ENCODE measurements at regions not wholly inside any gene's neighbourhood (a gene's known extent, or its start where the extent isn't known, plus 50 kb on each side); places are given as distances from the start of the nearest gene placed in this dataset.

DNA sequence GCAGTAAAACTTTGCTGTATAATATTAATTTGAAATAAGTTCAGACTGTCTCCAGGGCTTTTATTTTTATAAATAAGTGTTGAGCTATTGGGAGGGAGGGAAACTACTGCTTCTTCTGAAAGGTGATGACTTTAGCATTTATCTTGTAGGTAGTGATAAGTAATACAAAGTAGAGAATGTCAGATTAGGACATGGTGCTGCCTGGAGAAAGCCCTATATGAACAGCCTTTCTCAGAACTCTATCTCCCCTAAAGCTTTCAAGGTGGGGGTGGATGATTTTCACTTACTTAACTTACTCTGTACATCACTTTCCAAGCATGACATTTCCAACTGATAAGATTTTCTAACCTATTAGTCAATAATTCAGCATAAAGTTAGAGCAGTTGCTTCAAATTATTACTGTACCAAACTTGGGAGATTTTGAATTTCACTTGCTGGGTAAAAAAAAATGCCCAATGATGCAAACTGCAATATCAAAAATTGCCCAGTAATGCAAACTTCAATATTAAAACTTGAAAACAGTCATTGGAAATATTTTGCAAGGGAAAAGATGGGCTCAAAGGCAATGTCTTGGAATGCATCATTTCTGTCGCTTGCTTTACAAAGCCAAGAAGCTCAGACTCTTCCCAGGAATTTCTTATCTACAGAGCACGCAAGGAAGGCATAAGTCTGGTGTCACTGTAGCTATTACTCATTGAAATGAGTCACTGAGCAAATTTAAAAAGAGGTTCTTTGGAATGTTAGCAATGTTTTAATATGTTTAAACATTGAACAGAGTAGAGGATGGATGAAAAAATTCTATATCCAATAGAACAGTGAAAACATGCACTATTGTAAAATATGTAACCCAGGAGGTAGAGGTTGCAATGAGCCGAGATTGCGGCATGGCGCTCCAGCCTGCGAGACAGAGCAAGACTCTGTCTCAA lies 569.5 kb downstream of the PSAT1 start:
- no peak for DNase-seq (ENCODE audit: low spot score)

DNA sequence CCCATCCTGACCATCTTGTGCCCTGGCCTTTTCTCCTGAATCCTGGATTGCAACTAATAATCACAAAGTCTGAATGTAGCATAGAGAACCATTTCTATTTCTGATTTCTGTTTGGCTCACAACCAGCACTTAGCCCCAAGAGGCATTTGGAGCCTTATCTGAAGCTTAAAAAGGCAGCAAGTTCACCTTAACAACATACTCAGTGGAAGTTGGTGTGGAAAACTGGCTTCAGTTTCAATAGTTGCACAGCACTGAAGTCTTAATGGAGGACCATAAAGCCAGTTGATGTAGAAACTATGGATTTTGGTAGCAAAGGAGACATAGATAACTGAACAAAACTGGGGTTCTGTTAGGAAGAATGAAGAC lies 574.1 kb downstream of the PSAT1 start:
- DNase-seq (ENCODE audit: low spot score): no peak

DNA sequence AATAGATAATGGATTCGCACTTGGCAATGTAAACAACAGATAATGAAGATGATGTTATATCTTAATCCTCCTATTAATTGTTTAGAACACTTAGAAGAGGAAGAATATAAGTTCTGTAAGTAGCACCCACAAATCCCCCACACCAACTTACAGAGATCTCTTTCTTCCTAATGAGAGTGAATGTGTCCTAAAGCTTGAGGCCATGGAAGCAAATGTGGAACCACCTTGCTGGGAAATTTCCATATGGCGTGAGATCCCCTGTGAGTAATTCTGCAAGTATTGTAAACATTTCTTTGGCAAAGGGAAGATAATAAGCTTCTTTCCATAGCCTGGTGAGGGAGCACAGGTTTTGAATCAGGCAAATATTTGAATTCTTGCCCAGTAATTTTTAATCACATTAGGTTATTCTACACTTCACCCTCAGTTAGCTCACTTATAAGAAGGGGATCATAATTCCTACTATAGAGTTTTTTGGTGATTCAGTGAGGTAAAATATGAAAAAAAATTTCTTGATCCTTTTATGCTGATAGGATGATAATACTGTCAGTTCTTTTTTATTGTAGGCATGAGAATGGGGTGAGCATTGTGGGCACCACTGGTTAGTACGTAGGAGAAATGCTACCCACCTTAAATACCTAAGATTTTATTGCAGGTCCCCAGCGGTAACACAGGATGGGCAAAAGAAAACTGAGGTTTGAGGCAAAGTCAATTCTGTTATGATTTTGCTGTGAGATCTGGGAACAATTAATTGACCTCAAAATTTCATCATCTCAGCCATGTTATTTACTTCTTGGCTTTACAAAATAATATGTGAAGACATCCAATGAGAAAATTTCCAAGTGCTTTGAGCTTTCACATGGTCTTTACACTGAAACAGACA lies 574.8 kb downstream of the PSAT1 start:
- no peak for DNase-seq (ENCODE audit: low spot score)

DNA sequence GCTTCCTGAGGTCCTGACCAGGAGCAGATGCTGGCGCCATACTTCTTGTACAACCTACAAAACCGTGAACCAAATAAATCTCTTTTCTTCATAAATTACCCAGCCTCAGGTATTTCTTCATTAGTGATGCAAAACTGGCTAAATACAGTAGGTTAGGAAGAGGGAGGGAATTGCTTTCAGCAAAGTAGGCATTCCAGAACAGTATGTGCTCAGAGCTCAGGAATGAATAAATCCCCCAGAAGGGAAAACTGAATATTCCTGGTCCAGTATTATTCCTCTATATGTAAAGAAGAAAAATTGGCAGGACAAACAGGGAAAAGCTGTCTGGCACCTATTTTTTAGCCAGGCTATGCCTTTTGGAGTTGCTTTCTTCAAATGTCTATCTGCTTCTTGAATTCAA lies 577.1 kb downstream of the PSAT1 start:
- DNase-seq (ENCODE audit: low spot score): no peak

DNA sequence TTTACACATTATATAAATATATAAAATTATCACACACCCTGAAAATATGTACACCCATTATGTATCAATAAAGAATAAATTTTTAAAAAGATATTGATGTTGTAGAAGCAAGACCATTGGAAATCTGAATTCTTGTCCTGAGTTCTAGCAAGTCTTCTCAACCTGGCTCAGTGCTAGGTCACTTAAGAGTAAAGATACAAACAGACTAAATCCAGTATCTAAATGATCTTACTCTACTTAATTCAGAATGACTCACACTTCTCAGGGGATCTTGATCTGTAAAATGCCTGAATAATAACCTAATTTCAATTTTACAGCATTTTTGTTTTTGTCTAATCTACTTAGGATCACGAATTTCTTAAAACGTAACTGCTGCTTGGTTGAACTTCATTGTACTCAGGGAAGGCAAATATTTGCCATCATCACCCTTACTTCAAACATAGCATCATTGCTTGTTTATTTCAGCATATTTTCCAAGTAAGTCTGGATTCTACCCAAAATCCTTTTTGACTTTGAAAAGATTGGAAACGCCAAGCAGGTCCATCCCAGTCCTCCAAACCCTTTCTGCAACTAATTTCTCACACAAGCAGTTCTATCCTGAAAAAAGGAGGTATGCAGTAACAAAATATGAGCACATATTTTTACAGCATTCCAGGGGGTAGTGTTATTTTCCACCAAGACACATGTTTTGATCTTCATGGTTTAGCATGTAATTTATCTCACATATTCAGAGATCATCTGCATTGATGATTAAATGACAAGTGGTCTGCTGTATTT lies 582.6 kb downstream of the PSAT1 start:
- DNase-seq (ENCODE audit: low spot score): no peak

DNA sequence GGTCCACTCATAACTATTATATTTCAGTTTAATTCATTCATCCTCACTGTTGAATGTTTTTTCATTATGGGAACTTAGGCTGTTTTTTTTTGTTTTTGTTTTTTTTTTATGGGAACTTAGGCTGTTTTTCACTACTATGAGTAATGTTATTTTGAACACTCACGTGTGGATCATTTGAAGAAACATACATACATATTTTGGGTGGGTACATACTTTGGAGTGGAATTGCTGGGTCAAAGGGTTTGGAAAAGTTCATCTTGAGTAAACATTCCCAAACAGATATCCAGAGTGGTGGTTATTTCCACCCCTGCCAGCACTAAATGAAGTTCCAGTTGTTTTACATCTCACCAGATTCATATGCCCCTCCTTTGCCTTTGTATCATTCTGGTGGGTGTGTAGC lies 584.4 kb downstream of the PSAT1 start:
- no peak for DNase-seq (ENCODE audit: low spot score)

DNA sequence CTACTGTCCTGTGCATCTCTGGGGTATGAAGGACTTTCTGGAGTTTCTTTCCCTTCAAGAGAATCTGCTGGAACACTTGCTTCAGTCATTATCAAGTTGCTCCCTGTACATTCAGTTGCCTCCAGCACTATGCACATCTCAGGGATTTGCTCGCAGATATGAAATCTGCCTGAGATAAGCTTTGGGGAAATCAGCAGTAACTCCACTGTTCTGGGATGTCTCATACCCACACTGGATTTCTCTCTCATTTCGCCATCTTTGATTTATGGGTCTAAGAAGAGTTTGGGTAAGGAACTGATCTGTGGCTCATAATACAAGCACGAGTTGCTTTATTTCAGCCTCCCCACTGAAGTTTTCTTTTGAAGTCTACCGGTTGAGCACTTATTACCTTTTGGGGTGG lies 585.6 kb downstream of the PSAT1 start:
- DNase-seq (ENCODE audit: low spot score): no peak

DNA sequence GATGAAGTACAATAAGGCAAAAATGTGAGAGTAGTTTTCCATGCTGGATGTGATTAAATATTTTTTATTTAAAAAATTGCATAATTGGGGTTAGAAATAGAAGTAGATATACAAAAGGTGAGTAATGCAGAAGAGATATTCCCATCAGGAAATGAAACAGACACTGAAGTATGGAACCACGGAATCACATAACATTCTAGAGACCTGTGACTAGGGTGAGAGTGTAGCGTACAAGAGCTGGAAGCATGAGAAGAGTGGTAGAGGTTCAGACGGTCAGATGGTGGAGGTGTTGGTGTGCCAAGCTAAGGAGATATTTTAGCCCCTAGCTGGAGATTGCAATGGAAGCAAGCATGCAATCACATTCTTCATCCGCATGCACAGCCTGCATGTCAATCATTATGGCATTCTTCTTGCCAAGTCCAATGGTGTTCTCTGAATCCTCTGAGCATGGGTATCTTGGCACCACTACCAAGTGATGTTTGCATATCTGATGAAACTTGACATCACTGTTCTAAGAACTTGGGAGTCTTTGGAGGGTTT lies 587.8 kb downstream of the PSAT1 start:
- DNase-seq (ENCODE audit: low spot score): no peak

DNA sequence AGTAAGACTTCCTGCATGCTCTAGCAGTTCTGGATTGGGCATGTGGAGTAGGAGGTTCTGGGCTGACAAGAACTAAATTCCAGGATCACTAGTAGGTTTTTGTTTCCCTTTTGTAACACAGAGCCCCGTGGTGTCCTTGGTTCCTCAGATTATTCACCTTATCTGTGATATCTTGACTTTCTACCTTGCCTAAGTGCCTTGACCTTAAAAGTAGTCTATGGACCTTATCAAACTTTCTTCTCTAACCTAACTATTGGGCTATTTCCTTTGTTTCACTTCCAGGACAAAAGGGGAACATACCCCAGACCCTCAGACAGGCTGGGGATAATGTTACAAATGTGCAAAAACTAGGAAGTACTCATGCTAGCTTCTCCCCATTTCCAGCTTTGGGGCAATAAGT lies 595.3 kb downstream of the PSAT1 start:
- DNase-seq (ENCODE audit: low spot score): no peak

DNA sequence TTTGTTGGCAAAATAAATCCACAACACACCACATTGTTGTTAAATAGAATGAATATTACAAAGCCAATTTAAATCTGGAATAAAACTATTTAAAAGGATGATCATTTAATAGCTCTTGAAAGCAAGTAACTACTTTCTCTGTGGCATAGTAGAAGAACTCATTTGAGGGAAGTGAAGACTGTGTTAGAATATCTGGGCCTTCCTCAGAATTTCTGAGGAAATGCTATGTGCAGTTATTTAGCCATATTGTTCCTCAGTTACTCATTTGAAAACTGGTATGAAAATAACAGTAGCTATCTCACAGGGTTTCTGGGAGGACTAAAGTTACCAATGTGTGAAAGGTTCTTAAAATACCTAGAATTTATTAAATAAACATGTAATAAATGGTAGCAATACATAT lies 595.8 kb downstream of the PSAT1 start:
- no peak for DNase-seq (ENCODE audit: low spot score)

DNA sequence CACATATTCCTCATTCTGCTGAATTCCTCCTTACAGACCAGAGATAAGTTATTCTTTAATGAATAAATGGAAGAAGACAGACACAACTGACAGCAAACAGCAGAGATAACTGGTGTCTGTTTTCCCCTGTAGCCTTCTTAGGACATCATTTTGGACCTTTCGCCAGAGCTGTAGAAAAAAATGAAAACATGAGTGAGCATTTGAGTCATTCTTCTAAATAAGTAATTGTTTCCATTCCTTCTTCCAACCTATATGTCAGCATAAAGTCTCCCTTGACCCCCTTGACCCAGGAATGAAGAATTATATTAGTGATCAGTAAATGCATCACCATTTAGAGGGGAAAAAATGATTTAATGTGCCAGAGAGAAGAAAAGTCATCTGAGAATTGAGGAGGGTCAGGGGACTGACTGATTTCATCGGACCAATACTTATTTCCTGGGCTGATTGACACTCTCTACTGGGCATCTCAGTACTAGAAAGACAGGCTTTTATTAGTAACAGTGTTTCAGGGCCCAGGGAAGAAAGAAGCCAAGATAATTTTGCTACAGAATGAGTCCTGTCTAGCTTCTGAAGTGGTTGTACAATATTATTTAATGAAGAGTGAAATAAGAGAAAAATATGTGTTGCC lies 597.0 kb downstream of the PSAT1 start:
- no peak for DNase-seq (ENCODE audit: low spot score)

DNA sequence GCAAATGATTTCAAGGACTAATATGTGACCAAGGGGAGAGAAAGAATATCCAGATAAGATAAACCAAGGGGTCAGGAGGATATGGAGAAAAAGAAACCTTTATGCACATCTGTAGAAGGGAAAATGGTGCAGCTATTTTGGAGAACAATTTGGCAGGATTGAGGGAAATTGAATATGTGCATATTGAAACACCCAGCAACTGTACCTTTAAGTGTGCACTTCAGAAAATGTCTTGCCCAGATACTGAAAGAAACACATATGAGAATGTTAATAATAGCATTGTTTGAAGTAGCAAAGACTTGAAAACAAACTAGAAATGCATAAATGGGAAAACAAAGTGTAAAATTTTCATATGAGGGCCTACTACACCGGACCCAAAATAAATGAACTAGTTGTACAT lies 599.6 kb downstream of the PSAT1 start:
- DNase-seq (ENCODE audit: low spot score): no peak

DNA sequence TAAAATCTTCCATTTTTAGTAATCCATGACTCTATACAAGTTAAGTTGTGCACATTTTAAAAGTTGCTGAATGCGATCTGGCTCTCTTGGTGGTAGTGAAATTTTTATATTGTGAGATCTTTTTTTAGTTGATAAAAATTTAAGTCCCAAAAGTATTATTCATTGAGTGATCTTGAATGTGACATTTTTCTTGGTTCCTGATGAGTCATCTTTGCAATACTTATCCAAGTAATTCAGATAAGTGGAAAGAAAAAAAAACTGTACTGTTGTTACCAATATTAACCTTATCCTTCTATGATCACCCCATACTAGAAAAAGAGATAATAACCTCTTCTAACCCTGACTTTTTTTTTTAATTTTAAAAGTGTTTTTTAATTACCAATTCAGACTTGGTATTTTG lies 601.3 kb downstream of the PSAT1 start:
- no peak for DNase-seq (ENCODE audit: low spot score)

DNA sequence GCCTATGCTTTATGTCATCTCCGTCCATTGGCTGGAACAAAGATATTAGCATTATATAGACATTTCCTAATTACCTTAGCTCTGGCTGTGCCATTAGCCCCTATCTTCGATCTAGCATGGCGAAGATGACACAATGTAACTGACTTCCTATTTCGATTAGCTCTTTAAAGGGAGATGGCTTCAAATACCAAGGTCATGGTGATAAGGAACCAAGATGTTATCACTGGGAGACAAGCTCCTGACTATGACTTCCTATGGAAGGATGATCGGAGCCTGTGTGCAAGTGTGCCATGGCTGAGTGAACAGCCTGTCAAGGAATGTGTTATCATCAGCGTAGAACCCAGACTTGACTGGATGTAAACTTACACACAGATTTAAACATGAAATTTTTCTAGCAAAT lies 602.1 kb downstream of the PSAT1 start:
- no peak for DNase-seq (ENCODE audit: low spot score)

DNA sequence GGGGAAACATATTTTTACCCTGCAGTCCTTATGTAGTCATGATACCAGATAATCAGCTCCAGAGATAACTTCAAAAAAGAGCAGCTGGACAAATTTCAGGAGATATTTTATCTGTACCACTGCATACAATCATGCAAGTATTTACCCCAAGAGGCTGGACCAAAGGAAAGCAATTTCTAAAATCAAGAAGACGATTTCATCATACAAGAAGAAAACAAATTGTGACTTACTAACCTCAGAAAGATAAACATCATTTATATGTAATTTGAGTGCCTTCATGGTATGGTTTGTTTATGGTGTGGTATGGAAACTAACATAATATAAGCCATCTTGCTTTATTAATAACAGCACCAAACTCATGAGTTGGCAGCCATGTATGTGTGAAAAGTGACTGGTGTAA lies 603.6 kb downstream of the PSAT1 start:
- DNase-seq (ENCODE audit: low spot score): no peak

DNA sequence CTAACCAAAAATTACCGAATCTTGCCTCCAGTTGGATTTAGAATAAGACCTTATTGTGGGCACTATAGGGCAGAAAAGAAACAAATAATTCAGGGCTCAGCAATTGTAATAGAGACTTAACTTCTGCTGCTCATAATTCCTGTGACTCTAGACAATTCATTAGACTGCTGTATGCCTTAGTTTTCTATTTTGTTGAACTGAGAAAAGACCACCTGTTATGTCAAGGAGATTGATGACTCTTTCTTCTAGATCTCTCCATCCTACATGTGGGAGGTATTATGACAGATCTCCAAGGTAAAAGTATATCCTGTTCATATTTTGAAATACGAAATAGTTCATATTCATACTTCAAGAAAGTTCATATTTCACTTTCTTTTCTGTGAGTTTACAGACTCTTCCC lies 605.1 kb downstream of the PSAT1 start:
- DNase-seq (ENCODE audit: low spot score): no peak

DNA sequence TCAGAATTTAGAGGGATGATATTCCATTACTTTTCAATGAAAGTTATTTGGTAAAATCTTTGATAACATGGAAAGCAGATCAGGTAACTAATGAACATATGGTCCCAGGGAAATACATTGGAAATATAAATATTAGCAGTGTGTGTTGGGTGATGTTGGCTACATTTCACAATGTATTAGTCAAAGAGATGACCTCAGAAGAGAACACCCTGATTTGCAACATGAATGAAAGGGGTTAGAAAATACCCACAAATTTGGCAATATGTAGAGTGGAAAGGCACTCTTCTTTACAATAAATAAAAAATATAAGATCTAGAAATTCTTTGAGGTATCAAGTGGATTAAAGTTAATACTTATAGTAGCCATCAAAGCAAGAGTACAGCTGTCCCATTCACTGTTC lies 606.7 kb downstream of the PSAT1 start:
- no peak for DNase-seq (ENCODE audit: low spot score)

DNA sequence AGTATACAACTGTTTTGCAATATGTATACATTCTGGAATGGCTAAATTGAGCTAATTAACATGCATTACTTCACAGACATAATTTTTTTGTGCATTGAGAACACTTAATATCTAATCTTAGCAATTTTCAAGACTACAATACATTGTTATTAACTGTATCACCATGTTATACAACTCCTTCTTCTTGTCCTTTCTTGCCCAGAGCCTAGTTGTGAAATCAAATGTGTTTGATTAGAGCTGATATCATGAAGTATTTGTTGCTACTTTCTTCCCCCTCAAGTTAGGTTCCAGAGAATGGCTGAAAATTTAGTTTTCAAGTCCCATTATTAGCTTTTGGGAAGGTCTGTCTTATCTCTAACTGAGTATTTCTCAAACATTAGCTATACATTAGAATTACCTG lies 607.8 kb downstream of the PSAT1 start:
- DNase-seq (ENCODE audit: low spot score): no peak

DNA sequence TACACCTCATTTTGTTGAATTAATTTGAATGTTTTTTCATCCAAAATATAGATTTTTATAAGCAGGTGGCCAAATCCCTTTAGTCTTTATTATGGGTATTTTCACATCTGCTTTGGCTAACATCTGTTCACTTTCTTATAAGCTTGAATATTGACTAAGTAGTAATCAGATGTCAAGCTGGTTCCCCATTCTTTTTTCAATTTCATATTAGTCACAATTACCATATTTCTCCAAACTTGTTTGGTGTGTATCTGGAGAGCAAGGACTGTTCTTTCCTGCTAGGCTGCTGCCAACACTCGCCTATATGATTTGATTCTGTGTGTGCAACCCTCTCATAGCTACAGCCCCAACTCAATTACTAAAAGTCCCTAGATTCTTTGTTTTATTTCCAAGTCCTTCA lies 608.5 kb downstream of the PSAT1 start:
- DNase-seq (ENCODE audit: low spot score): no peak

DNA sequence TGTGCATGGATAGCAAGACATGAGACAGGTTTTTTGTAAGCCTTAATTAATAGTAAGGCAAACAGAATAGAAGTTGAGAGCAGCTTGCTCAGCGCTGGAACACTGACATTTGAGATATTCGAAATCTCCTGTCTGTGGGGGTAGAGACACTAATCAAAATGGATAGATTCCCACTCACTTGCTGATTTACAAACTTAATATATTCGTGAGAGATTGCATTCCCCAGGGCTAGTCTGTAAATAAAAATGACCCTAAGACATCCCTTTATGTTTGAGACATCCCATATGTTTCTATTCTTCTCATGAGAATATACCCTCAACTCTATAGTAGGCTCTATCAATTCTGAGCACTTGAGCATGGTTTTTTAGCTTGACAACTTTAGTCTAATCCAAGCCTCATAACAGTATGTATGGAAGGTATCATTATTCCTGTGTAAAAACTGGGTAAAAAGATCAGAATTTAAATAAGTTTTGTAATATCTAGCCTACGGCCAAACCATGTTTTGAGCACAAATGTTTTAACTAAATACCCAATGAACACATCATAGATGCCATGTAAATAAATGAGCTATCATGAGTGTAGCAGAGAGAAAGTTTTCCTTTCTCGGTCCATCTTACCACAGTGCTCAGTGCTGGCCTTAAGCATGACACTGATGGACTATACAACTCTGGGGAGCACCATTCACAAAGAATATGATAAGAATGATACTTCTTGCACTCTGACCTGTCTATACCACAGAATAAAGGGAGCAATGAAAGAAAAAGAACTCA lies 609.2 kb downstream of the PSAT1 start:
- DNase-seq (ENCODE audit: low spot score): no peak

DNA sequence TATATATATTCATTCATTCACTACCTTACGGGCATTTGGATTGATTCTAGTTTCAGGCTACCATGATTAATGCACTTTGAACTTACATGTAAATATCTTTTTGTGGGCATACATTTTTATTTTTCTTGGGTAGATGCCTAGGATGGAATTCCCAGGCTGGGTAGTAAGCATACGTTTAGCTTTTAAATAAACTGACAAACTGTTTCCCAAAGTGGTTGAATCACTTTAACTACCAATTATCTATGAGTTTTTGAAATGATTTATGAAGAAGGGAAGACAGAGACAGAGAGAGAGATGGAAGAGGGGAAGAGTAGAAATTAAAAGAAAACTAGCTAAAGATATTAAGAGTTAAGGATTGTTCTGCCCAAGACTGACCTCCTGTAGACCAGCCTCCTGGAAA lies 612.6 kb downstream of the PSAT1 start:
- no peak for DNase-seq (ENCODE audit: low spot score)

Measured in ecto neural progenitor cell (in vitro differentiated cells).